ENCODE measurements at regions not wholly inside any gene's neighbourhood (a gene's known extent, or its start where the extent isn't known, plus 50 kb on each side); places are given as distances from the start of the nearest gene placed in this dataset.

DNA sequence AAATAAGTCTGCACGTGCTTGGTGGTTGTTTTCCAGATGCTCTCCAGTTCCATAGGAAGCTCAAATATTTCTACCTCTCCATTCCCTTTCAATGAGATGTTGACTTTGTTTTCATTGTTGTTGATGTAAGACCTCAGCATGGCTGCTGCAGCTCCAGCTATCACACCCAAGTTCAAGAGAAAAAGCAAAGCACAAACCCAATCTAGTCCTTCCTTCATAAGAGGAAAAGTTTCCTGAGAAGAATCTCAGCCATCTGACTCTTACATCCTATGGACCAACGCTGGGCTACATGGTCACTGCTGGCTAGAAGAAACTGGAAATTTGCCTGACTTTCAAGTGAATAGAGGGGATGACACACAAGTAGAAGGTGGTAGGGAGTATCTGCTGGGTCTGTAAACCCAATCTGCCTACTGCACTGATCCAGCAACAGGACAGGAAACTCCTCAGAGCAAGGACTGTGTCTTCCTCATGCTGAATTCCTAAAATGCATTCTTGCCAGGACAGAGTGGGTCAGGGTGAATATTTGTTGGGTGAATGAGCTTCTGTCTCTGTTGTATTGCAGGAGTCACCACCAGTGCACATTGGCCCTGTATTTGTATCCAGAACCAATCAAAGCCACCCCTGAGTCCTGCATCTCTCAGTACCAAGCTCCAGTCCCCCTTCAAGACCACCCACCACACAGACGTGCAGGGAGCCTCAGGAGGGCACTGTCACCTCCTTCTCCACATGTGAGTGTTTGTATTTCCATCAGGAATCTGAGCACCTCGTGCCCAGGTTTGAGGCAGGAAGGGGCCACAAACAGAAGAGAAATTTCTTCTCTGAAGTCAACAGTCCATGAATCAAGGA lies 118.0 kb upstream of the IGLL5 start:
- no peak for TF ChIP-seq CTCF (conservative IDR thresholded peaks at IDR 0.05)
- no peak overlapping the region for H3K27ac ChIP-seq

- peak; percentile 90 for TF ChIP-seq CTCF (conservative IDR thresholded peaks at IDR 0.05)
- H3K27ac ChIP-seq = peak overlapping the region; percentile 24; the same call in 1 of the 2 replicates
These were observed 117.2 kb upstream of the IGLL5 start for GRCh38 chr22:22770280-22770871.

DNA sequence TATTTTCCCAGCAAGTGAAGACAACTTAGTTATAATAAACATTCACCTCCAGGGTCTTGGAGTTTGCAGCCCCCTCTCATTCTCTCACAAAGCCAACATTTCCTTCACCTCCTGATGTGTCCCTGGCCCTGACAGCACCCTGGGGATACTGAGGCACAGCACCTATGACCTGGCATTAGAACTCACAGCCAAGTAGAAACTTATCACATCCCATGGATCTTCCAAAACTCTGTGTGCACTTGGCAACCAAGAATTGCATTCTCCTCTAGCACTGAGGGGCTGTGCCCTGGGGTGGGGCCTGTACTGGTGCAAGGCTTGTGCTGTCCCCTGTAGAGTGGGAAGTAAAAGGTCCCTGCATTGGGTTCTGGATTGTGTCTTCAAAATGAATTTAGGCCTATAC lies 116.7 kb upstream of the IGLL5 start:
- peak overlapping the region; percentile 24; the same call in 1 of the 2 replicates for H3K27ac ChIP-seq
- no peak for TF ChIP-seq CTCF (conservative IDR thresholded peaks at IDR 0.05)

DNA sequence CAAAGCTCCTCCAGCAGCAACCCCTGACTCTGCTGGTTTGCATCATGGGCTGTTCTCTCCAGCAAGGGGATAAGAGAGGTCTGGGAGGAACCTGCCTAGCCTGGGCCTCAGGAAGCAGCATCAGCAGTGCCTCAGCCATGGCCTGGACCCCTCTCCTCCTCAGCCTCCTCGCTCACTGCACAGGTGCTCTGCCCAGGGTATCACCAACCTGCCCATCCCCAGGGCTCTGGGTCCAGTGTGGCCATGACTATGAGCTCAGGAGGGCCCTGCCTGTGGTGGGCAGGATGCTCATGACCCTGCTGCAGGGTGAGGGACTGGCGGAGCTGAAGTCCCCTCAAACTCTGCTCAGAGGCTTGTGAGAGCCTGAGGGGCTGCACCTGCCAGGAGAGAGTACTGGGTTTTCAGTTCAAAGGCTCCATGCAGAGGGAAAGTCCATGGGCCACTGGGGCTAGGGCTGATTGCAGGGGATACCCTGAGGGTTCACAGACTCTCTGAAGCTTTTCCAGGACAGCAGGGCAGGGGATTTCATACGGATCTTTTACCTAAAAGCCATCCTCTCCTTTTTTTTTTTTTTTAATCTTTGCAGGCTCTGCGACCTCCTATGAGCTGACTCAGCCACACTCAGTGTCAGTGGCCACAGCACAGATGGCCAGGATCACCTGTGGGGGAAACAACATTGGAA lies 115.8 kb upstream of the IGLL5 start:
- no peak overlapping the region for H3K27ac ChIP-seq
- no peak for TF ChIP-seq CTCF (conservative IDR thresholded peaks at IDR 0.05)

DNA sequence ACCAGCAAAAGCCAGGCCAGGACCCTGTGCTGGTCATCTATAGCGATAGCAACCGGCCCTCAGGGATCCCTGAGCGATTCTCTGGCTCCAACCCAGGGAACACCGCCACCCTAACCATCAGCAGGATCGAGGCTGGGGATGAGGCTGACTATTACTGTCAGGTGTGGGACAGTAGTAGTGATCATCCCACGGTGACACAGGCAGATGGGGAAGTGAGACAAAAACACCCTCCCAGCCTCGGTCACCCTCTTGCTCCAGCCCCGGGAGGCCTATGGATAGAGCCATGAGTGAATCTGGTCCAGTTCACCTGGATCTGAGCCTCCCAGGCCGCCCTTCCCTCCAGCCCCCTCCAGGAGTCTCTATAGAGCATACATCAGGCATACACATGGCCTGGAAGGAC lies 115.2 kb upstream of the IGLL5 start:
- no peak for TF ChIP-seq CTCF (conservative IDR thresholded peaks at IDR 0.05)
- H3K27ac ChIP-seq = no peak overlapping the region

DNA sequence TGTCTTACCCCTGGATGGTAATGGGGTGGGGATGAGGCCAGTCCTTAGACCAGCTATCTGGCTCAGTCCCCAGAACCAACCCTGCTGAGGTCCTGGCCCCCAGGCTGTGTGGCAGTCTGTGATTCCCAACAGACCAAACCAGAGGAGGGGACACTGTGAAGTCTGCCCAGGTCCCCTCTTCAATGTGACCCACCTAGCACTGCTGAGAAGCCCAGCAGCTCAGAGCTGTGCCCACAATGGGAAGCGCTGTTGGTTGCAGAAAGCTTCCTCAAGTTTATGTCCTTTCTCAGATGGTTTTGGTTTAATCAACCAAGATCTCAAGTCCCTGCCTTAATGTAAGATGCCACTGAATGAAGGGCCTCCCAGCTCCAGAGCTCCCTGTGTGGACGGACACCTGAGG lies 114.7 kb upstream of the IGLL5 start:
- H3K27ac ChIP-seq = no peak overlapping the region
- no peak for TF ChIP-seq CTCF (conservative IDR thresholded peaks at IDR 0.05)

DNA sequence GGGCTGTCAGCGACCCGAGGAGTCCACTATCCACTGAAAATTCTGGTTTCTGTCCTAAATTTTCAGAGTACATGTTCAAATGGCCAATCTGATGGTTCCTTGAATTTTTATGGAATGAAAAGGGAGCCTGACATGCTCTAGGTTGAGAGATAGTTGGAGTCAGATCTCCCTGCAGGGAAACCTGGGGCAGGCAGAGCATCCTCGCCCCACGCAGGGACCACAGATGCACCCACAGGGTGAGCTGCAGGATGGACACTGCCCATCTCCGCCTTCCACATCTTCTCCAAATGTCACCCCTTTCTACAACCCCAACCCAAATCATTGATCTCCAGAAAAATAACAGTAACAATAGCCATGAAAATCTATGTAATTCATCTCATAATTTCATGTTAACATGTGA lies 114.2 kb upstream of the IGLL5 start:
- no peak overlapping the region for H3K27ac ChIP-seq
- TF ChIP-seq CTCF (conservative IDR thresholded peaks at IDR 0.05) = no peak
